K562 (cell line): ENCODE measurements at regions not wholly inside any gene's neighbourhood (a gene's known extent, or its start where the extent isn't known, plus 50 kb on each side); places are given as distances from the start of the nearest gene placed in this dataset.

Source experiments
- ATF1 ChIP-seq, 2 experiments: fragments of 450-650 bp in 1 of 2; IDR thresholded peaks; 2 replicates each; pipeline ENCODE4 v1.6.1; 2016; ENCODE audit warnings: missing compliant biosample characterization in 1 of 2, missing genetic modification characterization in 1 of 2
- CHD7 ChIP-seq: fragments of 200-600 bp; sonication (generic); IDR thresholded peaks from one replicate; pipeline ENCODE4 v1.6.1; 2012; ENCODE audit warnings: mild to moderate bottlenecking, low read depth, low read length, inconsistent platforms
- CSDE1 ChIP-seq, 2 experiments: fragments of 450-650 bp; IDR thresholded peaks; 2 replicates each; pipeline ENCODE4 v1.6.1; 2016; ENCODE audit warnings: mild to moderate bottlenecking in 1 of 2
- MAX ChIP-seq: sonication (generic); formaldehyde crosslinking; IDR thresholded peaks from 2 replicates; pipeline ENCODE4 v1.9.0; 2022; ENCODE audit warnings: mild to moderate bottlenecking, missing genetic modification reagents
- RBM17 ChIP-seq: fragments of 200-400 bp; formaldehyde crosslinking; IDR thresholded peaks from 2 replicates; pipeline ENCODE4 v1.6.1; 2017; ENCODE audit warnings: low read depth, mild to moderate bottlenecking, low read length, borderline replicate concordance
- SIN3B ChIP-seq: fragments of 450-650 bp; IDR thresholded peaks from 2 replicates; pipeline ENCODE4 v1.6.1; 2017; ENCODE audit warnings: low read depth, mild to moderate bottlenecking, moderate library complexity
- SMARCE1 ChIP-seq: fragments of 450-650 bp; IDR thresholded peaks from 2 replicates; pipeline ENCODE4 v1.7.1; 2016; ENCODE audit warnings: mild to moderate bottlenecking
- ZNF12 ChIP-seq: sonication (generic); formaldehyde crosslinking; IDR thresholded peaks from 2 replicates; pipeline ENCODE4 v1.4.0; 2020; ENCODE audit warnings: mild to moderate bottlenecking, missing genetic modification reagents
- TF ChIP-seq, protein P1 (sequence below): fragments of 450-650 bp; IDR thresholded peaks from 2 replicates; pipeline ENCODE4 v1.6.1; 2017; ENCODE audit warnings: antibody characterized with exemption, mild to moderate bottlenecking

DNA sequence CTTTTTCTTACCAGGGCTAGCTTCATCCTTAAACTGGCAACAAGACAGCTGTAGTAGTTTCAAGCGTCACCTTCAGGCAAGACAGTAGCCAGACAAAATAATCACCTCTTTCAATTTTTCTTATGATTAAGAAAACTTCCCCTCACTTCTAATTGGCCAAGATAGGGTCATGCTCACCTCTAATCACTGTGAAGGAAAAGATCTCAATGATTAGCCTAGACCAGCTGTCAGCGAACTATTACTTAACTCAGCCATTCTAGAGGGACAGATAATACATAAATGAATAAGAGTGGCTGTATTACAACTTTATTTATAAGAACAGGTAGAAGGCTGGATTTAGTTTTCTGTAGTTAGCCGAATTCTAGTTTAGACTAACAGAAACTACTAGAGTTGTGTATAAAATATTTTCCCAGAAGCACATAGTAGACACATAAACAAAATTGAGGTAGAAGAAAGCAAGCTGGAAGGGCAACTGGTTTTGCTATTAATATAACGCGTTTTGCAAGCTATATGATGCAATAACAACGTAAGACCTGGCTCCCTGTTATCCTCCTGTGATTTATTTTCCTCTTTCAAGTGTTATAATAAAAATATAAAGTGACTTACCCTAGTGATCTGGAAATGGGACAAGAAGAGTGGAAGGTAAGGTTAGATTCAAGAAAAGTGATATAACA, 64.3 kb downstream of the ELAPOR2 start (continued):
- TF ChIP-seq CHD7, result no peak
- TF ChIP-seq ZNF12 (CRISPR knock-in tag), result no peak
- TF ChIP-seq ATF1 (CRISPR knock-in tag; IDR thresholded peaks at IDR 0.05), result no peak
- TF ChIP-seq ATF1 (tag; IDR thresholded peaks at IDR 0.05), result 0 out of 2 replicates have a peak, but pooled peaks have one; percentile 34
- TF ChIP-seq CSDE1 (IDR thresholded peaks at IDR 0.05), result no peak
- TF ChIP-seq SIN3B, result no peak
- no peak for TF ChIP-seq SMARCE1
- TF ChIP-seq MAX (CRISPR knock-in tag), result no peak
- TF ChIP-seq, protein P1, sequence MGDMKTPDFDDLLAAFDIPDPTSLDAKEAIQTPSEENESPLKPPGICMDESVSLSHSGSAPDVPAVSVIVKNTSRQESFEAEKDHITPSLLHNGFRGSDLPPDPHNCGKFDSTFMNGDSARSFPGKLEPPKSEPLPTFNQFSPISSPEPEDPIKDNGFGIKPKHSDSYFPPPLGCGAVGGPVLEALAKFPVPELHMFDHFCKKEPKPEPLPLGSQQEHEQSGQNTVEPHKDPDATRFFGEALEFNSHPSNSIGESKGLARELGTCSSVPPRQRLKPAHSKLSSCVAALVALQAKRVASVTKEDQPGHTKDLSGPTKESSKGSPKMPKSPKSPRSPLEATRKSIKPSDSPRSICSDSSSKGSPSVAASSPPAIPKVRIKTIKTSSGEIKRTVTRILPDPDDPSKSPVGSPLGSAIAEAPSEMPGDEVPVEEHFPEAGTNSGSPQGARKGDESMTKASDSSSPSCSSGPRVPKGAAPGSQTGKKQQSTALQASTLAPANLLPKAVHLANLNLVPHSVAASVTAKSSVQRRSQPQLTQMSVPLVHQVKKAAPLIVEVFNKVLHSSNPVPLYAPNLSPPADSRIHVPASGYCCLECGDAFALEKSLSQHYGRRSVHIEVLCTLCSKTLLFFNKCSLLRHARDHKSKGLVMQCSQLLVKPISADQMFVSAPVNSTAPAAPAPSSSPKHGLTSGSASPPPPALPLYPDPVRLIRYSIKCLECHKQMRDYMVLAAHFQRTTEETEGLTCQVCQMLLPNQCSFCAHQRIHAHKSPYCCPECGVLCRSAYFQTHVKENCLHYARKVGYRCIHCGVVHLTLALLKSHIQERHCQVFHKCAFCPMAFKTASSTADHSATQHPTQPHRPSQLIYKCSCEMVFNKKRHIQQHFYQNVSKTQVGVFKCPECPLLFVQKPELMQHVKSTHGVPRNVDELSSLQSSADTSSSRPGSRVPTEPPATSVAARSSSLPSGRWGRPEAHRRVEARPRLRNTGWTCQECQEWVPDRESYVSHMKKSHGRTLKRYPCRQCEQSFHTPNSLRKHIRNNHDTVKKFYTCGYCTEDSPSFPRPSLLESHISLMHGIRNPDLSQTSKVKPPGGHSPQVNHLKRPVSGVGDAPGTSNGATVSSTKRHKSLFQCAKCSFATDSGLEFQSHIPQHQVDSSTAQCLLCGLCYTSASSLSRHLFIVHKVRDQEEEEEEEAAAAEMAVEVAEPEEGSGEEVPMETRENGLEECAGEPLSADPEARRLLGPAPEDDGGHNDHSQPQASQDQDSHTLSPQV, result peak; percentile 20; the same call in 1 of the 2 replicates
- no peak for TF ChIP-seq RBM17
